Fibroblast of skin of scalp (primary cell): ENCODE measurements at regions not wholly inside any gene's neighbourhood (a gene's known extent, or its start where the extent isn't known, plus 50 kb on each side); places are given as distances from the start of the nearest gene placed in this dataset.
"Not testable (repeated sequence)": the region's sequence is repeated elsewhere in the genome, so short reads cannot be mapped to it uniquely, and the experiment has no call there.

Experiments used
- DNase-seq: peaks from one replicate; pipeline ENCODE4 v3.0.0-alpha.2; 2013

DNA sequence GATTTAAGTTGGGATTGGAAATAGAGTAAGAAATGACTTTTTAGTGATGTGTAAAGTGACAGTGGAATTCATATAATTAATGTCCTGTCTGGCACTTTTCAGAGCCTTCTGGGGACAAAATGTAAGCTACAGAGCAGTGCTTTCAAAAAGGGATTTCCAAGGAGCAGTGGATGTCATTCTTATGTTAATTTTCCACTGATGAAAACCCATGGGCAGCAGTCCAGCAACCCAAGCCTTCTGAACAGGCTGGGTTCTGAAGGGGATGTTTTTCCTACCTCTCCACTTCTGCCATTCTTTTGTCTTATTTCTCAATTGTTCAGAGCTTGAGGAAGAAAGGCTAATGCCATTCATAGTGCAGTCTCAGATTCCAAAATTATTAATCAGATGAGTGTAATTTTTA lies 717.6 kb upstream of the HS3ST1 start:
- DNase-seq = no peak

DNA sequence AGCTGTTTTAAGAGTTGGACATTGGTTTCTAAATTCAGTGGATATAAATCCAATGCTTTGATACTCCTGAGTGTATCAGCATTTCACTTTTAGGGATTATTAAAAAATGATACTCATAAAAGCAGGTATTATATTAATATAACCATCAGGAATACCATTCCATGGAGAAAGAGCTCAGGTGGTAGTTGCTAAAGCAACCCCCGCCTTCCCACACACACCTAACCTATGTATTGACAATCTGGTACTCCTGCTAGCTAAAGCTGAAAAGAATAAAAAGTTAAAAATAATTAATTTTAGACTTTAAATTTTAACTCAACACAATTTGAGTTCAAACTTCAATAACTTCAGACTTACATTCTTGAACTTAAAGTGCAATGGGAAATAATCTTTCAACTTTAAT lies 717.1 kb upstream of the HS3ST1 start:
- no peak for DNase-seq

- DNase-seq = no peak
Observed at GRCh38 chr4:12145106-12145505, 716.4 kb upstream of the HS3ST1 start.

- no peak for DNase-seq
Observed at GRCh38 chr4:12144051-12144450, 715.4 kb upstream of the HS3ST1 start.

GRCh38 chr4:12140864-12141263 lies 712.2 kb upstream of the HS3ST1 start:
- no peak for DNase-seq

GRCh38 chr4:12139296-12139695 lies 710.6 kb upstream of the HS3ST1 start:
- no peak for DNase-seq

- no peak for DNase-seq
Observed at GRCh38 chr4:12138488-12138887, 709.8 kb upstream of the HS3ST1 start.

- no peak for DNase-seq
Observed at GRCh38 chr4:12137575-12137974, 708.9 kb upstream of the HS3ST1 start.

GRCh38 chr4:12126474-12126873 lies 697.8 kb upstream of the HS3ST1 start:
- no peak for DNase-seq

GRCh38 chr4:12124138-12124537 lies 695.4 kb upstream of the HS3ST1 start:
- no peak for DNase-seq

DNA sequence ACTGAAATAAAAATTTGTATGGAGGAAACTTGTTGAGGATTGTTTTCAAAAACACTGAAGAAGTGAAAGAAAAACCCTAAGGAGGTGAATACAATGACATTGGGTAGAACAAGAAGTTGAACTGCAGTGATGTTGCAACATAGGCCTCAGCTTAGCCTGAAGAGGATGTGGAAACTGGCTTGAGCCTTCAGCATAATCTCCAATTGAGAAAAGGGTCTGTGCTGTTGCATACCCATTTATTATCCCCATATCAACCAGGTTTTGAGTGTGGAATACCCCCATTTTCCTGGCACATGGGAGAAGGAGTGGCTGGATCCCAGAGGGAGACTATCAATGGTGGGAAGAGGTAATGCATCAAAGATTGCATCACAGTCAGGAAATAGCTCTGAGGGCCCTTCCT lies 695.0 kb upstream of the HS3ST1 start:
- DNase-seq = no peak

GRCh38 chr4:12122316-12122715 lies 693.6 kb upstream of the HS3ST1 start:
- no peak for DNase-seq

- no peak for DNase-seq
Observed at GRCh38 chr4:12120968-12121367, 692.3 kb upstream of the HS3ST1 start.

GRCh38 chr4:12118651-12119213 lies 690.0 kb upstream of the HS3ST1 start:
- DNase-seq = peak; percentile 0

DNA sequence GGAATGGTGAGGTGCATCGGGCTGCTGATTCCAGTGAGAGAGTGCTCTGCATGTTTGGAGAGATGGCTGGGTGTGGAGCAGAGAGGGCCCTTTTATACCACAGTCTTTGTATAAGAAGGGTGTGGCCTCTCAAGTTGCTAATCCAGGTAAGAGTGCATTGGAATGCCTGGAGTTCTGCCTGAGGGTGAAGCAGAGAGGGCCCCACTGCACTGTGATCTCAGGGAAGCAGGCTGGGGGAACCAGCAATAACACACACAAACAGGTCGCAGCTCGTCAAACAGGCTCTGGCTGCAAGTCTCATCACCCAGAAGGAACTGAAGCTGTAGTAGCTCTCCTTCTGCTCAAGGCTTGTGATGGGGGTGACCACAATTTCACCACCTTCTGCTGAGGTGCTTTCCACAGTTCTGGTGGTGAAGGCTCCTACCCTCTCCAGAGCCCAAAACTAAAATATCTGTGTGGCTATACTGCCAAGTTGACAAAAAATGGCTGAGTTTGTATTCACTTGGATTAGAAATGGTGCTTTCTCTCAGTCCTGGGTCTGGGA lies 687.4 kb upstream of the HS3ST1 start:
- DNase-seq = no peak

DNA sequence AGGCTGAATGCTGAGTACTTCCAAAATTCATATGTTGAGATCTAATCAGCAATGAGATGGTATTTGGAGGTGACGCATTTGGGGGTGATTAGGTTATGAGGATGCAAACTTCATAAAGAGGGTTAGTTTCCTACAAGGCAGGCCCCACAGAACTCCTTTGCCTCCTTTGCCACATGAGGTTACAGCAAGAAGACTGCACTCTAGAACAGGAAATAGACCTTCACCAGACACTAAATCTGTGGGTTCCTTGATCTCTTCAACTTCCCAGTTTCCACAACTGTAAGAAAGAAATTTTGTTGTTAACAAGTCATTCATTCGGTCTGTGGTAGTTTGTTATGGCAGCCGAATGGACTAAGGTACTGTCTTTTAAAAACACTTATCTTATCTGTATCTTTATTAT lies 681.9 kb upstream of the HS3ST1 start:
- DNase-seq = no peak

- DNase-seq = not testable (repeated sequence)
Observed at GRCh38 chr4:12109056-12109455, 680.4 kb upstream of the HS3ST1 start.

GRCh38 chr4:12105519-12105918 lies 676.8 kb upstream of the HS3ST1 start:
- DNase-seq = no peak

GRCh38 chr4:12089920-12090319 lies 661.2 kb upstream of the HS3ST1 start:
- not testable (repeated sequence) for DNase-seq

- no peak for DNase-seq
Observed at GRCh38 chr4:12084690-12085089, 656.0 kb upstream of the HS3ST1 start.

DNA sequence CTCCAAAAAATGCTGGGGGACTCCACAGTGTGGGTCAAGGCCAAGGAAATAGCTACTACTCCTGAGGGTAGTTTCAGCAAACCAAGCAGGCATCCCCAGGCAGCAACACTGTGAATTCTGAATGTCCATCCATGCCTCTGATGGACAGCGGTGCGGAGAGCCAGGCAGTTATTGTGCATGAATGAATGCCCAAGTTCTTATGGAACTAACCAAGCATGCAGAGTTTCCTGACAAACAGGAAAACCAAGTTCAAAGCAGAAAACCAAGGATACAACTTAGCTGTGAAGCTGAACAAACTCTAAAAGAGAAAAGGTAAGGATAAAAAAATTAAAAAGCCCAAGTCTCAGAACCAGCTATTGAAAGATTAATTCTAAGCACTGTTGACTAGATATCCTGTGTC lies 642.6 kb upstream of the HS3ST1 start:
- no peak for DNase-seq

DNA sequence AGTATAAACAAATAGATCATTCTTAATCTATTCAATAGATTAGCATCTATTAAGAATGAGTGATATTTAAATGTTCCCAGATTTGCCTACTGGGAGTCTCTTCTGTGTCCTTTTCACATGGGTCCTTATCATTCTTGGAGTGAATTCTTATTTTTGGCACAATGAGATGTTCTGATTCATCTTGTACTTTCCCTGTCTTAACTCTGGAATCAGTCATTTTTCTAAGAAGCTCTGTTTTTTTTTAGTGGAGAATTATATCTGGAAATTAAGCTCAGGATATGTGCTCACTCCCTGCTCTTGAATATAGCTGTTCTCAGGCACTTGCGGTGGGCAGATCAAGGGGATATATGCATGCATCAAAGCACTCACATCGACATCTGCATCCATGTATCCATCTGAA lies 625.3 kb upstream of the HS3ST1 start:
- DNase-seq = no peak

DNA sequence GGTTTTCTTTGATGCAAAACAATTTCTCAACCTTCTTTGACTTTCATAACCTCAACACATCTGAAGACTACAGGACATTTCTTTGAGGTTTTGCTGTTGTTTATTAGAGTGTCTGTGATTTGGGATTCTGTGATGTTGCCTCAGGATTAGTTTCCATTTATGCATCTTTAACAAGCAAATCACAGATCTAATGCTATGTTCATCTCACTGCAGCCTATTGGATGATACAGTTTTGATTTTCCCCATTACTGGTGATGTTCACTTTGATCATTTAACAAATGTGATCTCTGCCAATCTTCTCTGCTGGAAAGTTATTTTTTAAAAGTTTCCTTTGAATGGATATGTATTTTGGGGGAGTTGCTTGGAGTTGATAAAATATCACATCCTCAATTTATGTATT lies 624.9 kb upstream of the HS3ST1 start:
- no peak for DNase-seq

DNA sequence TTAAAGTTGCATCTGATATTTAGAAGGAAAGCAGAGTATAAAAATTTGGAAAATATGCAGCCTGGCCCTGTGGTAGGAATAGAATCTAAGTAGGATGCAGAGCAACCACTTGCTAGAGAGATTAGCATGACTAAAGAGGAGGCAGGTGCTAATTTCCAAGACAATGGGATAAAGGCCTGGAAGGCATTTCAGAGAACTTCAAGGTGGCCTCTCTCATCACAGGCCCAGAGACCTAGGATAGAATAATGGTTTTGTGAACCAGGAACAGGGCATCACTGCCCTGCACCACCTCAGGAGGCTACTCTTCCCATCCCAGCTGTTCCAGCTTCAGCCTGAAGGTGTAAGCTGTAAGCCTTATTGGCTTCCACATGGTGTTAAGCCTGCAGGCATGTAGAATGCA lies 621.7 kb upstream of the HS3ST1 start:
- no peak for DNase-seq

- DNase-seq = no peak
Observed at GRCh38 chr4:12042818-12043217, 614.1 kb upstream of the HS3ST1 start.
